Amygdala (tissue), 56 donors: ENCODE measurements at regions not wholly inside any gene's neighbourhood (a gene's known extent, or its start where the extent isn't known, plus 50 kb on each side); places are given as distances from the start of the nearest gene placed in this dataset.
"Not testable (repeated sequence)": the region's sequence is repeated elsewhere in the genome, so short reads cannot be mapped to it uniquely, and the experiment has no call there.

Experiments used
- DNase-seq, 56 donors: peaks; one replicate each; lab custom pipeline; 2025; lab: John Stamatoyannopoulos, UW

GRCh38 chrX:121598356-121598755 is 550.9 kb downstream of the GLUD2 start:
- no peak for DNase-seq

- DNase-seq: no peak
Observed at GRCh38 chrX:121635141-121635540, 587.7 kb downstream of the GLUD2 start.

- DNase-seq: no peak
Observed at GRCh38 chrX:121639781-121640180, 592.4 kb downstream of the GLUD2 start.

GRCh38 chrX:121641560-121641959 is 594.1 kb downstream of the GLUD2 start:
- no peak for DNase-seq

GRCh38 chrX:121642415-121642814 is 595.0 kb downstream of the GLUD2 start:
- DNase-seq: no peak

- no peak for DNase-seq
Observed at GRCh38 chrX:121649417-121649816, 602.0 kb downstream of the GLUD2 start.

DNA sequence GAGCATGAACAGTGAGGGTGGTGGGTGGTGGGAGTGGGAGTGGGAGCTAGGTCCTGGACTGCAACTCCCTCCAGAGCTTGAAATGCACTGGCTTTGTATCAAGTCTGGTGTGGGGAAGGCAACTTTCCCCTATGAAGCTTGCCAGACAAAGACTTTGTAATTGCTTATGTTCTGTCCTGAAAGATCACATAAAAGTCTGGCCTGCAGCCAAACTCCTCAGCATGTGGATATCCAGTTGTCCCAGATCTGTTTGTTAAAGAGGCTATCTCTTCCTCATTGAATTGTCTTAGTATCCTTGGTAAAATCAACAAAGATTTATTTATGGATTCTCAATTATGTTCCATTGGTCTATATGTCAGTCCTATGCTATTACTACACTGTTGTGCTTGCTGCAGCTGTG is 607.9 kb downstream of the GLUD2 start:
- no peak for DNase-seq

GRCh38 chrX:121666171-121666570 is 618.8 kb downstream of the GLUD2 start:
- DNase-seq: no peak

GRCh38 chrX:121671649-121672048 is 624.2 kb downstream of the GLUD2 start:
- no peak for DNase-seq

DNA sequence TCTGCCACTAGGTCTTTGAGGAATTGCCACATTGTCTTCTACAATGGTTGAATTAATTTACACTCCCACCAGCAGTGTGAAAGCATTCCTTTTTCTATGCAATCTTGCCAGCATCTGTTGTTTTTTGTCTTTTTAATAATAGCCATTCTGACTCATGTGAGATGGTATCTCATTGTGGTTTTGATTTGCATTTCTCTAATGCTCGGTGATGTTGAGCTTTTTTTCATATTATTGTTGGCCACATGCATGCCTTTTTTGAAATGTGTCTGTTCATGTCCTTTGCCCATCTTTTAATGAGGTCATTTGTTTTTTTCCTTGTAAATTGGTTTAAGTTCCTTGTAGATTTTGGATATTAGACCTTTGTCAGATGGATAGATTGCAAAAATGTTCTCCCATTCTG is 661.8 kb downstream of the GLUD2 start:
- not testable (repeated sequence) for DNase-seq

DNA sequence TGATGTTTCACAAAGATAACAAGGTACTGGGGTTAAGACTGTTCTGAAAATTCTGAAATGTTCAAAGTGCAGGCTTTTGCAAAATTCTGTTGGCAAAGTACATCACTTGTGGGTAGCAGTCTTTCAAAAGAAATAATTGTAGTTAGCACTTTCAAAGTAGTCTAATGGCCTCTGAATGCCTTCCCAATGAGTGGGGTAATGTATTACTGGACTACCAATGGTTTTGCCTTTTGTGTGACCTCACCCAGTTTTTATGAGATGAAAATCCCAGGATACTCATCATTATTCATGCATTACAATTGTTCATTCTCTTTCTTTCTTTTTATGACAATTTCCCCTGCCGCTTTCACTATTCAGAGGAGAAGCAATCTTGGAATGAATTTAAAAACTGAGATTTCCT is 686.1 kb downstream of the GLUD2 start:
- no peak for DNase-seq

GRCh38 chrX:121746105-121746504 is 698.7 kb downstream of the GLUD2 start:
- no peak for DNase-seq

DNA sequence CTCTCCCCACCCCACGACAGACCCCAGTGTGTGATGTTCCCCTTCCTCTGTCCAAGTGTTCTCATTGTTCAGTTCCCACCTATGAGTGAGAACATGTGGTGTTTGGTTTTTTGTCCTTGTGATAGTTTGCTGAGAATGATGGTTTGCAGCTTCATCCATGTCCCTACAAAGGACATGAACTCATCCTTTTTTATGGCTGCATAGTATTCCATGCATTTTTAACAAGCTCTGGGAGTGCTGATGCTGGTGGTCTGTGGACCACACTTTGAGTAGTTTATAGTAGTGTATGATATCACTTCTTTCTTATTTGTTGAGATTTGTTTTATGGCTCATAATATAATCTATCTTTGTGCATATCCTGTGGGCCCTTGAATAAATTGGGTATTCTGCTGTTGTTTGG is 706.2 kb downstream of the GLUD2 start:
- not testable (repeated sequence) for DNase-seq

DNA sequence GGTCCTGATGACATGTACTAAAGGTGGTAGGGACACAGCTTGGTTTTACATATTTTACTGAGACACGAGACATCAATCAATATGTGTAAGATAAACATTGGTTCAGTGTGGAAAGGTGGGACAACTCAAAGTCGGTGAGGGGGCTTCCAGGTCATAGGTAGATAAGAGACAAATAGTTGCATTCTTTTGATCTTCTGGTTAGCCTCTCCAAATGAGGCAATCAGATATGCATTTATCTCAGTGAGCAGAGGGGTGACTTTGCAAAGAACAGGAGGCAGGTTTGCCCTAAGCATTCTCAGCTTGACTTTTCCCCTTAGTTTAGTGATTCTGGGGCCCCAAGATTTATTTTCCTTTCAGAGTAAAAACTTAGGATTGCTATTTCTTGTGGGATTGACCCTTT is 706.9 kb downstream of the GLUD2 start:
- DNase-seq: no peak

DNA sequence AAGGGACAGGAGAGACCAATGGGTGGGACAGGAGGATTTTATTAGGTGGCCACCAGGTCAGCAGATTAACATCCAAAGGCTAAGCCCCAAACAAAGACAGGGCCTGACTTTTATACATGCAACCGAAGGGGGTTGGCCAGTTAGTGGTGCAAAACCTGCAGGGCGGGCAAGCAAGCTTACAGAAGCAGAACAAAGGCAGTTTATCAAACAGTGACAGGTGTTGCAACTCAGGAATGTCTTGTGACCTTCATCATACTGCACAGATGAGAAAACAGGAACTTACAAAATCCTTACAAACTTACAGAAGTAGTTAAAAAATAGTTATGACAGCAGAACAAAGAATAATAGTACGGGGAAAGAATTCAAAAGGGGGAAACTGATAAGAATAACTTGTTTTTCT is 708.1 kb downstream of the GLUD2 start:
- DNase-seq: no peak

DNA sequence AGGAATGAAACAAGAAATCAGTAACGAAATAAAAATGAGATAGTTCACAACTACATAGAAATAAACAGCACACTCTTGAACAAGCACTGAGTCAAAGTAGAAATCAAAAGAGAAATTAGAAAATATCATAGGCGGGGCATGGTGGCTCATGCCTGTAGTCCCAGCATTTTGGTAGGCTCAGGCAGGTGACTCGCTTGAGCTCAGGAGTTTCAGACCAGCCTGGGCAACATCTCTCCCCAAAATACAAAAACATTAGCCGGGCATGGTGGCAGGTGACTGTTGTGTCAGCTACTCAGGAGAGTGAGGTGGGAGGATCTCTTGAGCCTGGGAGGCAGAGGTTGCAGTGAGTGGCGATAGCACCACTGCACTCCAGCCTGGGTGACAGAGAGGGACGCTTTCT is 714.4 kb downstream of the GLUD2 start:
- no peak for DNase-seq

DNA sequence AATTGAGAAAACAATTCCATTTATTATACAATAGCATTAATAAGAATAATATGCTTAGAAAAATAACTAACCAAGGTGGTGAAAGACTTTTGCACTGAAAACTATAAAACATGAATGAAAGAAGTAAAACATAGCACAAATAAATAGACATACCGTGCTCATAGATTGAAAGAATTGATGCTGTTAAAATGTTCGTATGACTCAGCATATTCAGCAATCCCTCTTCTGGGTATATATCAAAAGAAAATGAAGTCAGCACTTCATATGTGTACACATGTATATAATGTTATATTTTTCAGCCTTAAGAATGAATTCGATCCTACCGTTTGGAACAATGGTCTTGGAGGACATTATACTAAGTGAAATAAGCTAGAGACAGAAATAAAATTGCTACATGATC is 716.3 kb downstream of the GLUD2 start:
- no peak for DNase-seq

- DNase-seq: not testable (repeated sequence)
Observed at GRCh38 chrX:121768210-121768609, 720.8 kb downstream of the GLUD2 start.

DNA sequence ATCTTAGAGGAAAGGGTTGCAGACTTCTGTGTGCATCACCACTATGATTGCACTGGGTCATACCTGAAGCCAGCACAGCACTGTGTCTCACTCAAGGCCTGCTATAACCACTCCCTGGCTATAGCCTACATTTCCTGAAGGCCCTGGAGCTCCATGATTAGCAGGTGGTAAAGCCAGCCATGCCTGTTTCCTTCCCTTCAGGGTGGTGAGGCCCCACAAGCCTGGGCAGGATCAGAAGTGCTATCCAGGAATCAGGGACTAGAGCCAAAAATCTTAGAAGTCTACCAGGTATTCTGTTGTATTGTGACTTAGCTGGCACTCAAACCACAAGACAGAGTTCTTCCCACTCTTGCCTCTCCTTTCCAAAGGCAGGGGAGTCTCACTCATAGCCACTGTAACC is 734.6 kb downstream of the GLUD2 start:
- DNase-seq: no peak

- no peak for DNase-seq
Observed at GRCh38 chrX:121782544-121782943, 735.1 kb downstream of the GLUD2 start.

- DNase-seq: no peak
Observed at GRCh38 chrX:121782976-121783375, 735.6 kb downstream of the GLUD2 start.

DNA sequence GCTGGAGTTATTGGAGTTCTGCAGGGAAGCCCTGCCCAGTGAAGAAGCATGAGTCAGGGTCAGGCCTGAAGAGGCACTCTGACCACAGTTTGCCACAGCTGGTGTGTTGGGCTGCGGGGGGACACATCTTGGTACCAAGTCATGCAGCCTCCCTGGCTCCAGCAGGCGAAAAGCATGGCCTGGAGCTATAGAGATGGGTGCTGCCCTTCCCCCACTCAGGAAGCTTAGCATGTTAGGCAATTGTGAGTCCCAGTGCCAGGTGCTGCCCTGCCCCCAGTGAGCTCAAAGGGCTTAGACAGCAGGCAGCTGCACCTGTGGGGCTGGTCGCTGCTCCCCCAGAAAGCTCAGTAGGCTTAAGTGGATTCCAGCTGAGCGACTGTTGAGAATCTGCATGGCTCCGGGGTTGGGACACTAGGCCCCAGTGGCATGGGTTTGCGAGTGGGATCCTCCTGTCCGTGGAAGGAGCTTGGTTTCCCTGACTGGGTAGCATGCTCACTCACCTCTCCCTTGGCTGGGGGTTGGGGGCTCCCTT is 755.5 kb downstream of the GLUD2 start:
- no peak for DNase-seq

GRCh38 chrX:121823406-121823805 is 776.0 kb downstream of the GLUD2 start:
- no peak for DNase-seq
